ENCODE measurements at regions not wholly inside any gene's neighbourhood (a gene's known extent, or its start where the extent isn't known, plus 50 kb on each side); places are given as distances from the start of the nearest gene placed in this dataset.
"Not testable (repeated sequence)": the region's sequence is repeated elsewhere in the genome, so short reads cannot be mapped to it uniquely, and the experiment has no call there.

DNA sequence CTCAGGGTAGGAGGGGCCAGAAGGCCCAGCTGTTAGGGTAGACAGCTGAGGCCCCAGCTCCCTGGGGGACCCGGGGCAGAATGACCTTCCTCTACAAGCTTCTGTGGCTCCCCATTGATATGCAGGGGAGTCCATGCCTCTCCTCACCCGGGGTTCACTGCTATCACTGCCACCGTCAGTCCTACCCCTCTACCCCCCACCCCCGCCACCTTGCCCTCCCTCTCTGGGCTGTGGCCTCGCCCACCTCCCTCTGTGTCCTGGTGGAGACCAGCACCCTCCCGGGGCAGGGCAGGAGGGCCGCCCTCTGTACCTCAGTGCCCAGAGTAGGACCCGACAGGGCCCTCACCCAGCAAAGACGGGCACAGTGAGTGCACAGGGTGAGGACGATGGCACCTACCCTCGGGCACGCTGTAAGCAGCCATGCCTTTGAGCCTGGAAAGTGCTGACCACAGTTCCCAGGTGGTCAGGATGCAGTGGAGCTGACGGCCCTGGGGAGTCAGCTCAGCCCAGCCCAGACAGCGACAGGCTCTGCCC, 88.4 kb upstream of the SFSWAP start:
- FAIRE-seq = no peak
- no peak for DNase-seq (ENCODE audit: low spot score)

DNA sequence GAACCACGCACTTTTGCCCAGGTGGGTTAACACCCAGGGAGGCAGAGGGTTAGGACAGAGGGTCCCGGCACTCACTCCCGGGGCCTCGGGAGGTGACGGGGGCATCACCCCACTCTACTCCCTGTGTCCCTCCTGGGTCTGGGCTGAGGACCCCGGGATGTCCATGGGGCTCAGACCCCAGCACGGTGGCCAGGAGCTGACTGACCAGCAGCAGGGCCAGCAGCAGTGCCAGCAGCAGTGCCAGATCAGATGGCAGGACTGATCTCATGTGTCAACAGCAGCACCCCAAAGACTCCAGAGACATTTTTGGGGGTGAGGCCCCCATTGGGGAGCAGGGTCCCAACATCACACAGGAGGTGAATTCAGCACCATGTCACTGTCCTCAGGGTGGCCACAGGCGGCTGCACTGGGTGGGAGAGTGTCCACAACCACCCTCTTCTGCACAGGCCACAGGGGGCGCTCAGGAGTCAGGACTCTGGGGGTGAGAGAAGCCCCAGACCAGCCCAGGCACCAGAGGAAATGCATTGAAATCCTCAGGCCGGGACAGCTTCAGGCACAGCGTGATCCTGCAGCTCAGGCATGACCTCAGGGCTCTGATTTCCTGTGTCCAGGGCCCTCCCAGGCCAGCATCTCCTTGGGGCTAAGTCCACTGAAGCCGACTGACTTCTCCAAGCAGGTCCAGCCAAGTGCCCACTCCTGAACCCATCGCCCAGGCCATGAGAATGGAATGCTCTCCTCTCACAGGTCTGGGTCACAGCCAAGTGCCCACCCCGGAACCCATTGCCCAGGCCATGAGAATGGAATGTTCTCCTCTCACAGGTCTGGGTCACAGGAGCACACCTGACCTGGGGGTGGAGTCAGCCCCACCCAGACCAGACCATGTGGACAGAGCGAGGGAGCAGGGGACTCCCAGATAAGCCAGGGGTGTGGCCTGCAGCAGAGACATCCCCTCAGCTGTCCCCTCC, 87.2 kb upstream of the SFSWAP start:
- not testable (repeated sequence) for FAIRE-seq; DNase-seq (ENCODE audit: low spot score)

DNA sequence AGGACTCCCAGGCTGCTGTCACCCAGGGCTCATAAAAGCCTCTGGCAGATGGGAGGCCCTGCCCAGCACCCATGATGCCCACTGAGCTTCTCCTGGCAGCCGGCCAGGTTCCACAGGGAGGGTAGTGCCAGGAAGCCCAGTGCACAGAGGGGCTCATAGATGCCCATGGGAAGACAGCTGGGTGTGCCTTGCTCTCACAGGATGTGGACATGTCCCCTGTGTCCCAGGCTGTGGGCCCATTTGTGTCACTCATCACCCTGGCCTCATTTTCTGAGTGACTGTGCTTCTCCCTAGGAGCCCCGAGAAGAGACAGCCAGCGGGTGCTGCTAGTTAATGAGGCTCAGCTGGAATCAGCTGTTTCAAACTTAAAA, 86.5 kb upstream of the SFSWAP start:
- peak; percentile 40 for FAIRE-seq
- not testable (repeated sequence) for DNase-seq (ENCODE audit: low spot score)

DNA sequence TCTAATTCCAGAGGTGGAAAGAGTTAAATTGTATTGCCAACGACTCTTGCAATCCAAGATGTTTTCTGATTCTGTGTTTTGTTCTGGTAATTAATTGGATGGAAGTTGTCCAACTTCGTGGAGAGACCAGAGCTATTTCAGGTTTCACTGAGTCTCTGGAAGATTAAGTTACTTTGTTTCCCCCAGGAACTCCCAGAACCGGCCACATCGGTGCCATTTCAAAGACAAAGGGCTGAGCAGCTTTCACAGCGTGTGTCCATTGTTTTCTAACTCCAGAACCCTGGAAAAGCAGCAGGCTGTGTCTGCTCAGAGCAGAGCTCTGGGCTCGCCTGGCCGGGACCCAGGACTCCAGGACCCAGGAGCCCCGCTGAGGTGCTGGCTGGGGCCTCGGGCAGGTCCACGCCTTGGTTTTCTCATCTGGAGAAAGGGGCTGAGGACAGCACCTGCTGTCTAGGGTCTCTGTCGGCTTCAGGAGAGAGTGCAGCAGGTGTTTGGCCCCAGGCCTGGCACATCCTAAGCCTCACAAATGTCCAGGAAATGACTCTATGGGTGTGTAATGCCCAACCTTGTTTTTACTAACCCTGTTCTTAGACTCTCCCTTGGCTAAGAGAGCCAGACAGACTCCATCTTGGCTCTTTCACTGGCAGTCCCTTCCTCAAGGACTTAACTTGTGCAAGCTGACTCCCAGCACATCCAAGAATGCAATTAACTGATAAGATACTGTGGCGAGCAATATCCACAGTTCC, 86.0 kb upstream of the SFSWAP start:
- not testable (repeated sequence) for FAIRE-seq; DNase-seq (ENCODE audit: low spot score)

DNA sequence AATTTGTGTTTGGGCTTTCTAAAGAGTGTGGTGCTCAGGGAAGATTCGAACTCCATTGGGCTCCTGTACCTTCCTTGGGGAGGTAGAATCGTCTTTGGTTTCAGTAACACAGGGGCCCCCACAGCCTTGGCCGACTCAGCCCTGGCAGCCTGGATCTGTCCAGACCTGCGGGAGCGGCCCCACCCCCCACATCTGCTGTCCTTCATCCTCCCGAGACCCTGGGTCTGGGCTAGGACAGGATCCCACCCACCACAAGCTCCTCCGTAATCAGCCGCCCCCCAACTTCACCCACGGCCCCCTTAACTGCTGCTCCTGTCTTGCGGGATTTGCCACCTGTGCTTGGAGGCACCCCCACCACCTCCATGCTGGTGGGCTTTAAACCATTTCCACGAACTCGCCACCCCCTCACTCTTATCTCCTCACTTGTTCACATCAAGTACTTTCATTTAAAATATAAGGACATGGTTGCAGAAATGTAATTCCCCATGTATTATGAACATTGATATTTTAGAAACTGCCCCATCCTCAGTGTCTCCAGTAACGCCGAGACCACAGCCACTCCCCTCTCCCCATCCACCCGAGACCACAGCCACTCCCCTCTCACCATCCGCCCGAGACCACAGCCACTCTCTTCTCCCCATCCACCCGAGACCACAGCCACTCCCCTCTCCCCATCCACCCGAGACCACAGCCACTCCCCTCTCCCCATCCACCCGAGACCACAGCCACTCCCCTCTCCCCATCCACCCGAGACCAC, 84.7 kb upstream of the SFSWAP start:
- not testable (repeated sequence) for FAIRE-seq; DNase-seq (ENCODE audit: low spot score)

DNA sequence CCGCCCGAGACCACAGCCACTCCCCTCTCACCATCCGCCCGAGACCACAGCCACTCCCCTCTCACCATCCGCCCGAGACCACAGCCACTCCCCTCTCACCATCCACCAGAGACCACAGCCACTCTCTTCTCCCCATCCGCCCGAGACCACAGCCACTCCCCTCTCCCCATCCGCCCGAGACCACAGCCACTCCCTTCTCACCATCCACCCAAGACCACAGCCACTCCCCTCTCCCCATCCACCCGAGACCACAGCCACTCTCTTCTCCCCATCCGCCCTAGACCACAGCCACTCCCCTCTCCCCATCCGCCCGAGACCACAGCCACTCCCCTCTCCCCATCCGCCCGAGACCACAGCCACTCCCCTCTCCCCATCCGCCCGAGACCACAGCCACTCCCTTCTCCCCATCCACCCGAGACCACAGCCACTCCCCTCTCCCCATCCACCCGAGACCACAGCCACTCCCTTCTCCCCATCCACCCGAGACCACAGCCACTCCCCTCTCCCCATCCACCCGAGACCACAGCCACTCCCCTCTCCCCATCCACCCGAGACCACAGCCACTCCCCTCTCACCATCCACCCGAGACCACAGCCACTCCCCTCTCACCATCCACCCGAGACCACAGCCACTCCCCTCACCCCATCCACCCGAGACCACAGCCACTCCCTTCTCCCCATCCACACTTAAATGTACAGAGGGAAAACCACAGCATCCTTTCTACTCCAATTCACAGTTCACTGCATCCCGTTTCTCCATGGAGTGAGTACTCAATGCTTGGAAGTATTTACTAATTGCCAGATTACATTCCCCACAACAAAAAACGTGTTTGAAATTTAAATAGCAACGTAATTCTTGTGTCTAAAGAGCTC, 83.5 kb upstream of the SFSWAP start:
- FAIRE-seq; DNase-seq (ENCODE audit: low spot score): not testable (repeated sequence)

DNA sequence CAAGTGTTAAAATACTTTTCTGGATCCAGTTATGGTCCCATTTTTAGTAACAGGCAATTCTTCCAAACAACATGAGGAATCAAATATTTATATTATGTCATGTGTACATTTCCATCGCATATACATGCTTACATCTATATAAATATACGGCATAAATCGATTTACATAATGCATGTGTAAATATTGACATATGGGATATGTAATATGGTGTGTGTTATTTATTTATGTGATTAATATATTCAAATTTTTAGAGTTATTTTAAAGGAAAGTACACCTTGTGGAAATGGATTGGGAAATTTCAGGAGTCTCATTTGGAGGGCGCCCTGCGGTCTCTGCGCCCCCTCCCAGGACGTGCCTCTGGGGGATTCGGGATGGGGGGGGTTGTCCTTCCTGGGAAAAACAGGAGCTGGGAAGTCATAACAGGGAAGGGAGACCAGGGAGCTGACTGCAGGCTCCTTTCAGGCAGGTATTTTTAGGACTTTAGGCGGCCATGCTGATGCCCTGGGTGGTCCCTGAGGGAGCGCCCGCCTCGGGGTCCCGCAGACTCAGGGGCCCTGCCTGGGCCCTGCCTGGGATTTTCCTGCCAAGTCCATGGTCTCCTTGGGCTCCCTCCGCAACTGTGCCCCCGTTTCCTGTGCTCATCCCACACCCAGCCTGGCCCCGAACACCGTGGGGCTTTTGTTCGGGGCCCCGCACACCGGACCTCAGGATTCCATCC, 82.7 kb upstream of the SFSWAP start:
- DNase-seq (ENCODE audit: low spot score) = no peak
- no peak for FAIRE-seq

DNA sequence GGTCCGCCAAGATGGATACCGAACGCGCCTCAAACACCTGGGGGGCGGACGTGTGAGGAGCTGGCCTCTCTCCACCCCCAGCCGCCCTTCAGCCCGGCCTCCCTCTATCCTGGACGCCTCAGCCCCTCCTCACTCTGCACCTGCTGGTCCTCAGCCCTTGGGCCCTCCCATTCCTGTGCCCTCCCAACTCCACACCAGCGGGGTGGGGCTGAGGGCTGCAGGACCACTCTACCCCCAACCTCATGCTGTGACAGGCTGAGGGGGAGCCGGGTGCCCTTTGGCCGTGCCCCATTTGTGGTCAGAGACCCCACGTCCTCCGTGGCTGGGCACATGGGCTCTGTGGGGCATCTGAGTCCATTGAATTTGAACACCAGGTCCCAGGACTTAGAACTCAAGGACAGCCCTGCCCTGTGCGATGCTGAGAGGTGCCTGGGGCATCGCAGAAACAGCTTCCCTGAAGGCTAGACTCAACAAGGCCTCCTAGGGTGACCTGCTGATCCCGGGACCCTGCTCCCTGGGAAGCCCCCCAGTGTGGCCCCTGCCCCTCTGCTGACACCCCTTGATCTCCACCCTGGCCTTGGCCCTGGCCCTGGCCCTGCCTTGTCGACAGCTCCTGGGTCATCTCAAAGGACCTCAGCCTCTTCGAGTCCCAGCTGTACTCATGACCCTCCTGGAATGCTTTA, 82.0 kb upstream of the SFSWAP start:
- FAIRE-seq = no peak
- DNase-seq (ENCODE audit: low spot score) = no peak

DNA sequence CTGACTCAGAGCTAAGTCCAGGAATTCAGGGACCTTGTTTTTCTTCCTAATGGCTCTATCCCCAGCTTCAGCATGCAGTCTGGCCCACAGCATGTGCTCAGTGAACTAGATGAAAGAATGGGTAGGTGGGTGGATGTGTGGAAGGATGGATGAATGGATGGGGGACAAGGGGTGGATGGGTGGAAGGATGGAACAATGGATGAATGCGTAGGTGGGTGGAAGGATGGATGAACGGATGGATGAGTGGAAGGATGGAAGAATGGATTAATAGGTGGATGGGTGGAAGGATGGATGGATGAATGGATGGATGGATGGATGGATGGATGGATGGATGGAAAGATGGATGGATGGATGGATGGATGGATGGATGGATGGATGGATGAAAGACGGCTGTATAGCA, 79.7 kb upstream of the SFSWAP start:
- DNase-seq (ENCODE audit: low spot score) = no peak
- no peak for FAIRE-seq

DNA sequence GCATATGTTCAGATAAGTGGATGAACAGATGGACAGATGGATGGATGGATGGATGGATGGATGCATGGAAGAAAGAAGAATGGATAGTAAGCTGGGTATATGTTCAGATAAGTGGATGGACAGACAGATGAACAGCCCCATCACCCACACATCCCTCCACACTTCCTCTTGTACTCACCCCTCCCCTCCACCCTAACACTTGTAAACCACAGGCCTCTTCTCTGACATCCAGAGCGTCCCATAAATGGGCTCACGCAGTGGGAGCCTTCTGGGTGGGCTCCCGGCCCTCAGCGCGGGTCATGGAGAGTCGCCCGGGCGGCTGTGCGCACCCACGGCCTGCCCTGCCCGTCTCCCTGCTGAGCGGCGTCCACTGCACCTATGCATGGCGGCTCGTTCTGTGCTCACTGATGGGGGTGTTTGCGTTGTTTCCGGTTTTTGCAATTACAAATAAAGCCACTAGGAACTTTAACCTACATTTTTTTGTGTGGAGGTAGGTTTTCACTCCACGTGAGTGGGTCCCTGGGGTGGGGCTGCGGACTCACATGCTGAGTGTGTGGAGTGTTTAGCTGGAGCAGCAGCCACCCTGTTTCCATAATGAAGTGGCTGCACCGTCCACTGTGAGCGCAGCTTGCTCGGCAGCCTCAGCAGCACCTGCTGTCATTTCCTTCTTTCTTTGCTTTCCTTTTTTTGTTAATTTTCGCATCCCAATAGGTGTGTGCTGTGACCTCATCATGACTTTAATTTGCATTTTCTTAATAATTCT, 78.8 kb upstream of the SFSWAP start:
- not testable (repeated sequence) for DNase-seq (ENCODE audit: low spot score); FAIRE-seq

DNA sequence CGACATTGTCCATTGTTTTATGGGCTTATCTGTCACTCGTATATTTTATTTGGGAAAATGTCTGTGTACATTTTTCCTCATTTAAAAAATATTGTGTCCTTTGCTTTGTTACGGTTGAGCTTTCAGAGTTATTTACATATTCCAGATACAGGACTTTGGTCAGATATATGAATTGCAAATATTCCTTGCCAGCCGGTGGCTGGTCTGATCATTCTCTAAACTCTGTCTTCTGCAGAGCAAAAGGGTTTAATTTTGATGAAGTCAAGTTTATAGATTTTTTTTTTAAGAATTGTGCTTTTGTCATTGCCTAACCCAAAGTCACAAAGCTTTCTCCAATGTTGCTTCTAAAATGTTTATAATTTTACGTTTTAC, 78.3 kb upstream of the SFSWAP start:
- FAIRE-seq; DNase-seq (ENCODE audit: low spot score): not testable (repeated sequence)

DNA sequence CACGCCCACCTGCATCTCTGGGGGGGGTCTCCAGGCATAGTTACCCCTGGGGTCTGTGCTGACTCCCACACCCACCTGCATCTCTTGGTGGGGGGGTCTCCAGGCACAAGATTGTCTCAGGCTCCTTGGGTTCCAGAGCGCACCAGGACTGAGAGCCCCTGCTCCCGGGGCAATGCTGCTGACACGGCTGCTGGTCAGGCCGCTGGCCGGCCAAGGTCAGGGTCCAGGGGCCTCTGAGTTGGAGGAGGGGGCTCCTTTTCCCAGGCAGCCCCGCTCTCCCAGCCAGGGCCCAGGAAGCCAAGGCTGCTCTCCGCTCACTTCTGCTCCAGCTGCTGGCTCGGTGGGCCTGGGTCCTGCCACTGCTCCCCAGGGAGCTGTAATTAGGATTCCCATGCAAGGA, 77.3 kb upstream of the SFSWAP start:
- not testable (repeated sequence) for FAIRE-seq; DNase-seq (ENCODE audit: low spot score)

DNA sequence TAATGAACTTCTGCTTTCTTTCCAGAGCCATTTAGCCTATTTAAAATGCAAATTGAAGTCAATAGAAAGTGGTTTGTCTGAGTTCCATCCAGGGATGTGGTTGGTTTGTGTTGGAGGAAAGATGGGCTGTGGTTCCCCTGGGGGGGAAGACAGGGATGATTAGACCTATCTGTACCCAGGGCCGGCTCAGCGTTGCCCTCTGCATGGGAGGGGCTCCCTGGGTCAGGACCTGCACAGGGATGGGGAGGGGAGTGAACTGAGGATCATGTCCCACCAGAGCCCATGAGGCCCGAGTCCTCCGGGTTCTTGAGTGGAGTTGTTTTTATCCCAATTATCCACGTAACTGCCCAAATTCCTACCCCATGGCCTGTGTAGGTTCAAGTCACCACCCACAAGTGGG, 76.9 kb upstream of the SFSWAP start:
- peak; percentile 1 for DNase-seq (ENCODE audit: low spot score)
- no peak for FAIRE-seq

DNA sequence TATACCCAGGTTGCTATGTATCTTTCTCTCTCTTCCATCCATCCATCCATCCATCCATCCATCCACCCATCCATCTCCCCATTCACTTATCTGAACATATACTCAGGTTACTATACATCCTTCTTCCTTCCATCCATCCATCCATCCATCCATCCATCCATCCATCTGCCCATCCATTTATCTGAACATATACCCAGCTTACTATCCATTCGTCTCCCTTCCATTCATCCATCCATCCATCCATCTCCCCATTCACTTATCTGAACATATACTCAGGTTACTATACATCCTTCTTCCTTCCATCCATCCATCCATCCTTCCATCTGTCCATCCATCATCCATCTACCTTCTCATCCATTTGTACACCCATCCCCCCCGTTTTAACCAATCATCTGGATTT, 75.9 kb upstream of the SFSWAP start:
- DNase-seq (ENCODE audit: low spot score); FAIRE-seq: not testable (repeated sequence)

DNA sequence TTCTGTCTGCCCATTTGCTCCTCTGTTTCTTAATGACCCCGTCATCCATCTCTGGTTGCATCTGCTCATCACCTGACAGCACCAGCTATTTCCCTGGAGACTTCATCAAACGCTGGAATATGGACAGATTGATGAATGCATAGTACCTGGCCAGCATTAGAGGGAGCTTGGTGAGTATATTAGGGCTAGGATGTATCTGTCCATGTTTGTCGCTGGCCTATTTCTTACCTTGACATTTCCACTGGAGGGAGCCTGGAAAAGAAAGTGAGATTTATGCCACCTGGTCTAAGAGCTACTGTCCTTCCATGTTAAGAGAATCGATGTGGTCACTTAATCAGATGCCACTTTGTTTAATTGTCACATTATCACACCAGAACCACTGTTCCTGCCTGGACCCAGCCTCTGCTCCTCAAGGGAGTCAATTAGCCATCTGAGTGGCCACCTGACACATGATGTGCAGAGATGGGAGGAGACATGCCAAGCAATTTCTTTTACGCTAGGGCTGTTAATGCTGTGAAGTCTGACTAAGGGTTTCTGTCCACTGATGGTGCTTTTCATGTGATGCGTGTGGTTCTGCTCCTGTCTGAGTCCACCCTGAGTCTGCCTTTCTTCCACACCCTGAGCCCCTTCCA, 75.3 kb upstream of the SFSWAP start:
- DNase-seq (ENCODE audit: low spot score) (peak; percentile 1), FAIRE-seq (no peak)

DNA sequence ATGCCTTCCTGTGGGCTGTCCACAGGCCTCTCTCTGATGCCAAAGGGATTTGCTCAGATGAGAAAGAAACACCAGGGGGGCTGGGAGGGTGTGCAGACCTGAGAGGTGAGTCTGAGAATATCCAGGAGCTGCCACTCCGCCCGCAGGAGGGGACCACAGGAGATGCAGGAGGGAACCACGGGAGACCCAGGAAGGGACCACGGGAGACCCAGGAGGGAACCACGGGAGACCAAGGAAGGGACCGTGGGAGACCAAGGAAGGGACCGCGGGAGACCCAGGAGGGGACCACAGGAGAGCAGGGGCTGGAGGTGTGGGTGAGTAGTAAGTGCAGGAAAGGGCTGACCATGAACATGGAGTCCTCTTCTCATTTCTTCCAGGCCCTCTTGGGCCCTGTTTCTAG, 74.6 kb upstream of the SFSWAP start:
- DNase-seq (ENCODE audit: low spot score) = no peak
- no peak for FAIRE-seq

DNA sequence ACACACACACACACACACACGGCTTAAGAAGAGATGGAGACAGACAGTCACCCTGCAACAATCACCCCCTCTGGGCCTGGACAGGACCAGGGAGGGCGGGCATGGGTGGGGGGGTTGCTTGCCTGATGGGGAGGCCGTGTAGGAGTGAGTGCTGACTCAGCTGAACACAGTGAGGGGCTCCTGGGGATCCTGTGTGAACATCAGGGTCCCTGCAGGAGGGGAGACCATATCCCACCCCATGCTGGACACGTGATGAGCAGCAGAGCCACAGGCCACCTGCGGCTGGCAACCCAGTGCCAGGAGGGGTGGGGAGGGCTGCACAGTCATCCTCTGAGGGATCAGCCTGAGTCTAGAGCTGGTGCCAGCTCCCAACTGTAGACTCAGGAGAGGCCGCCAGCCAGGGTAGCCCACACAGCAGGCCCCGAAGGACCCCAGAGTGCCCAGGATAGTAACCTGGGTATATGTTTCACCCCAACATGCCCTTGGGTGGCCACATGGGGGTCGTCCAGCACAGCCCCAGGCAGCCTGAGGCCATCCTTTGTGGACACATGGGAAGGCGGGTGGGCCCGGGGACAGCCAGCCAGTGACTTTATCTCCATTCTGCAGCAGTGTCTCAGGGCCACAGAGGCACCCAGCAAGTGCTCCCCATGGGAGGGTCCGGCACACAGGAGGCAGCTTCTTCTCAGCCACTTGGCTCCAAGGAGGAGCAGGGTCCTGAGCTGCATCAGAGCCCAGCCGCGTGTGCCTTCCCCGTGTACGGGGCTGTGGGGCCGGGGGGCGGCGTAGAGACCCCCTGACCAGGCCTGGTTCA, 73.7 kb upstream of the SFSWAP start:
- DNase-seq (ENCODE audit: low spot score) = peak; percentile 1
- FAIRE-seq = no peak
